HG03432 (cell line): ENCODE measurements at regions not wholly inside any gene's neighbourhood (a gene's known extent, or its start where the extent isn't known, plus 50 kb on each side); places are given as distances from the start of the nearest gene placed in this dataset.

Experiments used
- ATAC-seq: cut with Tn5 transposase; IDR thresholded peaks from one replicate; pipeline ENCODE4 v1.9.1; 2021; ENCODE audit warnings: mild to moderate bottlenecking, moderate library complexity; ENCODE audit not compliant: unreplicated experiment

DNA sequence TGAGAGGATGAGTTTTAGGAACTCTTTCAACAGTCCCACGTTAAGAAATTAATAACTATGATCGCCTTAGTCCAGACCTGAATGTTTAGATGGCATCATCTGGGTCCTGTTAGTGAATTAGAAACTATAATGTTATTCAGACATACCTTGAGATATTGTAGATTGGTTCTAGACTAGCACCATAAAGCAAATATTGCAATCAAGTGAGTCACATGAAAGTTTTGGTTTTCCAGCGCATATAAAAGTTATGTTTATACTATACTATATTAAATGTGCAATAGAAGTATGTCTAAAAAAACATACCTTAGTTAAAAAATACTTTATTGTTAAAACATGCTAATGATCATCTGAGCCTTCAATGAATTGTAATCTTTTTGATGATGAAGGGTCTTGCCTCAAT, 106.6 kb upstream of the ATP2B1 start:
- no peak for ATAC-seq

DNA sequence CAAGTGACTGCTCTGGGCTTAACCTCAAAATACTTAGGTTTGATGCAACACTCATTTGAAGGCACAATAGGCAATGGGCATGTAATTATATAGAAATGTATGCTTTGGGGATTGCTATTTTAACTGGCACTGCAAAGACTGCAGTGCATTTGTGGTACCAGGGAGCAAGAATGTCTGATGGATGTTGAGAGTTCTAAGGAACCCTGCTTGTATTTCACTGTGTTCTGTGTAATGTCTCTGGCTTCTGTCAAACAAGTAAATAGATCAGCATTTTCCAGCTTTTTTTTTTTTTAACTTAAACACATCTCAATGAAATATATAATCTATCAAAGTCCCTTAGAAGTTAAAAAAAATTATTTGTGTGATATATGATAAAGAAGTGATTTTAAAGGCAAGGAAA, 94.8 kb upstream of the ATP2B1 start:
- ATAC-seq = no peak

DNA sequence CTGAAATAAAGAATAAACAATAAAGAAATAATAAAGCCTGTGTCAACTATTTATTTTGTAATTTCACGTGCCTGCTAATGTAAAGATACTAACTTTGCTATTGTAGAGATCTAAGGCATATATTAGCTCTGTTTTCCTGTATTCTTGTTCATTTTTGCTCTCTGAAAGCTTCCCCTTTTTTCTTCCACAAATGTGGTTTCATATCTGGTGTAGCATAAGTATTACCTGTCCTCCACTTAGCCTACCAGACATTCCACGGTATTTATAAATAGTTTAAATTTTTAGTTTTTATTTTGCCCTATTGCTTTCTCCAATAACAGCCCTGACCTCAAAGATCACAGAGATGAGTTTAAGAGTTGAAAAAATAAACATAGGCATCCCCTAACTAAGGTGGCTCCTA, 92.6 kb upstream of the ATP2B1 start:
- no peak for ATAC-seq

DNA sequence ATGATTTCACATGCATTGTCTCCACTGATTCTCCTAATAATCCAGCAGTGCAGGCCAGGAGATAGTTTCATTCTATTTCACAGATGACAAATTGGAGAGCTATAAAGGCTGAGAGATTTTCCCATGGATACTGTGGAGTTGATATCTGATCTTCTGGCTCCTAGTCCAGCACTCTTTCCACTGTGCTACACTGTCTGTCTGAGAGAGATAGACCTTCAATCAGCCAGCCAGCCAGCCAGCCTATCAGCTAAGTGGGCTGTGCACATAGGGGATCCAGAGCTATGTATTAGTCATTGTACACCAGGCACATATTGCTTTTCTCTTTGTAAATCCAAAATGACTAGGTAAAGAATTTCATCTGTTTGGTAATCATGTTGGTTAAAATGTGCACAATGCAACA, 91.8 kb upstream of the ATP2B1 start:
- ATAC-seq = no peak

DNA sequence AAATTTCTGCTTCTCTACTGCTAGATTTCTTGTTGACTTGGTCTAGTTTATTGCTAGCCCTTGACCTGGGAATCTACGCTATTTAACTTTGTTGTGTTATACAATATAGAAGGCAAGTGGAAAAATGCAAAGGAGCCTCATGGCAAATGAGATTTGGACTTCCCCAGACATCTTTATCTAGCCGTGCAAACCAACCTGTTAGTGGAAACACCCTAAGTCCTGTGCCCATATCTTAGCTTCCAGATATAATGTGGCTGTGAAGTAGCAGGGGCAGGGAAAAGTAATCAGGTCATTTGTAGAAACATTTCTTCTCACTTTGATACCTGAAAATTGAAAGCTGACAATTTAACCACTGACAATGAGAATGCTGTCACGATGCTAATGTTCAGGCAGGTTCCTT, 90.7 kb upstream of the ATP2B1 start:
- ATAC-seq = no peak

DNA sequence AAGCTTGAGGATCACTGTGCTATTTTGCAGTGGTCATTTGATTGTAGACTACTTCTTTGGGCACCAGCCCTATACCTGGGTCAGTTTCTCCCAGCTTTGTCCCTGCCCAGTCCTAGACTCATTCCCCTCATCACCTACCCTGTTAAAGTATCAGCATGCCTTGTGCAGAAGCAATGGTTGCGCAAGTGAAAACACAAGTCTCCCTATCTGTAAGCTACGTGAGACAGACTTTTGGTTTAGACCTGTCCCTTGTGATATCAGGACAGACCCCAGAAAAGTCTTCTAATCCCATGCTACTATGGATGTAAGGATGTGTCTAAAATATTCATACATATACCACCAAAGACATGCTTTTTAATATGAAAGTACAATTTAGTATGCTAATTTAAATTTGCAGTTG, 88.8 kb upstream of the ATP2B1 start:
- ATAC-seq = no peak

DNA sequence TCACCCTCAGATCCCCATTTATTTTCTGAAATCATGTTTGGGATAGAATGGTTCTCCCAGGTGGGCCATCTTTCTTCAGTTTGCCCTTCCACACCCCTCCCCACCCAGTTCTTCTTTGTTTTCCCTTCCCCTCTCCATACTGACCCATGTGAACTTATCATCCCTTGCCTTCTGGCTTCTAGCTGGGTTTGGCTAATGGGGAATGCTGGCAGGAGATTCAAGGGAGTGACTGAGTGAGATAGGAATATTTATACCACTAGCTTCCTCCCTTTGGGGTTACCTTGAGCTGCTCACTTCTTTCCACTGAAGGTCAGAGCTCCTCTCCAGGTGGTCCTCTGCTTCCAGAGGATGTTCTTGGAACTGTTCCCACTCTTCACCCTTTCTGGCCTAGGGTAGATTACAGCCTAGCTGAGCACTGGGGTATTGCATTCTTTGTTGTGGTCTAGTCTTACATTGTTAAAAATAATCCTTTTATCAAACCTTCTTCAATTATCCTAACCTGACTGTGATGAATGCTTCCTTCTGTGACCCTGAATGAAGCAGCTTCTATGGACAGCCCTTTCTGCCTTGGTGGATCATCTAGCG, 88.3 kb upstream of the ATP2B1 start:
- ATAC-seq = no peak

DNA sequence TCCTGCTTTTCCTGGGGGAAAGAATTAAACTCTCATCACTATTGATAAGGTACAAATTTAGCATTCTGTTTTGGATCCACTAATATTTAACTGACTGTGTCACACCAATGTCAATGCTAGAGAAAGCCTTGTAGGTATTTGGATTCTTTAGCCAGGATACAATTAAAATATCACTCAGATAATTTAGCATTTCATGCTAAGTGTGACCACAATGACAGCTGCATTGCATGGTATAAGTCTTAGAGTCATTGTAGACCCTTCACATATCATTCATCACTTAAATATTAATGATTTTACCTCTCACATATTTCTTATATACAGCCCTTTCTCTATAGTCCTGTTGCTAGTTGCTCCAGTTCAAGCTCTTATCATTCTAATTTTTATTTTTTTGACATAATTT, 85.3 kb upstream of the ATP2B1 start:
- no peak for ATAC-seq

DNA sequence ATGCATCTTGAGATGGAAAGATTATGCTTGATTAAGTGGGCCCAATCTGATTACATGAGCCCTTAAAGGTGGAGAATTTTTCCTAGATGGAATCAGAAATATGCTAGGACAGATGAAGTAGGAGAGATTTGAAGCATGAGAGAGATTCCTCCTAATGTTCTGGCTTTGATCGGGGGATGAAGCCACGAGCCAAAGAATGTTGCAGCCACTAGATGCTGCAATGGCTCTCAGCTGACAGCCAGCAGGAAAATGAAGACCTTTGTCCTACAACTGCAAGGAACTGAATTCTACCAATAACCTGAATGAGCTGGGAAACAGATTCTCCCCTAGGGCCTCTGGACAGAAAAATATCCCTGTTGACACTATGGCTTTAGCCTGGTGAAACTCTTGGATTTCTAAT, 82.6 kb upstream of the ATP2B1 start:
- ATAC-seq = no peak

DNA sequence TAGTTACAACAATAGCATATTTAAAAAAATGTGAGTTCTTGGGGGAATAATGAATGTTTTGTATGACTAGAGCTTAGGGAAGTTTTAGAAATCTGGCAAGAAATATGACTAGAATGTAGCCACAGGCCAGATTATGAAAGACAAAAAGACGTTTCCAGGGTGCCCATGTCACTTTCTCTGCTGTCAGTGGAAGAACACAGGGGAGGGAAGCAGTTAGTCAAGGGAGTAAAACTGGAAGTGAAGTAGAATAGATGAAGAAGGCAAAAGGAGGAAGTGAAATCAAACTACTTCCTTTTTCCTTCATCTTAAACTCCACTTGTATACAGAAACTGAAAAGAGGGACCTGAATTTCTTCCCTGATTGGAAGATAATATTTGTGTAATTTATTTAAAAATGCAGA, 81.2 kb upstream of the ATP2B1 start:
- peak; percentile 89 for ATAC-seq

DNA sequence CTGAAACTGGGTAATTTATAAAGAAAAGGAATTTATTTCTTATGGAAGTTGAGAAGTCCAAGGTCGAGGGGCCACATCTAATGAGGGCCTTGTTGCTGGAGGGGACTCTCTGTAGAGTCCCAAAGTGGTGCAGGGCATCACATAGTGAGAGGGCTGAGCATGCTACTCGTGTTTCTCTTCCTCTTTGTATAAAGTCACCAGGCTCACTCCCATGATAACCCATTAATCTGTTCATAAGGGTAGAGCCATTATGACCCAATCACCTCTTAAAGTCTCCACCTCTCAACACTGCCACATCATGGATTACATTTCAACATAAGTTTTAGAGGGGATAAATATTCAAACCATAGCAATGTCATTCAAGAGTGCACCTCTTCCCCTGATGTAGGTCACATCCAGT, 79.1 kb upstream of the ATP2B1 start:
- ATAC-seq = no peak

DNA sequence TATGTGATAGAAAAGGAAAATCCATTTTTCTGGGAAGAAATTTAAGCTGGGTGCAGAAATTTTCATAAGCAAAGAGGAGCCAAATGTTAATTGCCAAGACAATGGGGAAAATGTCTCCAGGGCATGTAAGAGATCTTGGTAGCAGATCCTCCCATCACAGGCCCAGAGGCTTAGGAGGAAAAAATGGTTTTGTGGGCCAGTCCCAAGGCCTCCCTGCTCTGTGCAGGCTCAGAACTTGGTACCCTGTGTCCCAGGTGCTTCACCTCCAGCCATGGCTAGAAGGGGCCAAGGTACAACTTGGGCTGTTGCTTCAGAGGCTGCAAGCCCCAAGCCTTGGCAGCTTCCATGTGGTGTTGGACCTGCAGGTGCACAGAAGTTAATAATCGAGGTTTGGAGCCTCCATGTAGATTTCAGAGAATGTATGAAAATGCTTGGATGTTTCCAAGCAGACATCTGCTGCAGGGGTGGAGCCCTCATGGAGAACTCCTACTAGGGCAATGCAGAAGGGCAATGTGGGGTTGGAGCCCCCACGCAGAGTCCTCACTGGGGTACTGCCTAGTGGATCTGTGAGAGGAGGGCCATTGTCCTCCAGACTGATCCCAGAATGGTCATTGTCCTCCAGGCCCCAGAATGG, 77.7 kb upstream of the ATP2B1 start:
- ATAC-seq = no peak

DNA sequence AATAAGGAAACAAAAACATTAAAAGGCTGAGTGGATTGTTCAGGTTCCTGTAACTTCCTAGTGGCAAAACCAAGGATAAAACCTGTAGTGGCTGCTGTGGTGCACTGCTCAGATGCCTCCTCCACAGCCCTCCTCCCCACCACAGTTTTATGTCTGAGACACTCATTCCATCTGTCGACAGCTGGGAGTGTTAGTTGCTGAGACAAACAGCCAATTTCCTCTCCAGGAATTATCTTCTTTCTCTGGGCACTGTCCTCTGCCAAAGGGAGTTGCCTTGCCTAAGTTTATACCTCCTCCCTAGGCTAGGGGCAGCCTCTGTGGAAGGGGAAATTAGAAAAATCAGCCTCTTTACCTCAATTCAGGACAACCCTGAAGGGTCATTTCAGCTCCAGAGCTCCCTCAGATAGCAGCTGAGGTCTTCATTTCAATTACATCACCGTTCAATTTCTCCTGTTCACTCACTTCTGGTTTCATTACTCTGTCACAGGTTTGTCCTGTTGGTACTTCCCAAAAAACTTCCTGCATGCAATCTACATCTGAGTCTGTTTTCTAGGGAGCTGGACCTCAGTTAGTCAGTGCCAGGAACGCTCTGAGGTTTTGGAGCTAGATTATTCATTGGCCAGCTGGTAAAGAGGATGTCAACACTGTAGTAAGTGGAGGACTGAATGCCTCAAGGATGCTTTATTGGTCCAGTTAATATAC, 74.9 kb upstream of the ATP2B1 start:
- ATAC-seq = no peak

DNA sequence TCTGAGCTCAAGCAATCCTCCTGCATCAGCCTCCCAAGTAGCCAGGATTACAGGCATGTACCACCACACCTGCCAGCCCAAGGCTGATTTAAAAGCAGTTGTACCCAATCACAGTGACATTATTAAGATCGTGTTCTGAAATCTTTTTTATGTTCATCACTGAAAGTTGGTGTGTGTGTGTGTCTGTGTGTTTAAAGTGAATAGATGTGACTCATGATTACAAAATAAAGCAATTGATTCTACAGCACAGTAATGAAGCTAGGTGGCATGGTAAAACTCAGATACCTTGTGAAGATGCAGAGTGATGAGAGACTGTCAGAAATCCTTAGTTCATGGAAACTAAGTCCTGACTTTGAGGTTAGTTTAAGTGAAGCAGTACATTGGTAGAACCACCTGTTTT, 74.2 kb upstream of the ATP2B1 start:
- ATAC-seq = no peak

DNA sequence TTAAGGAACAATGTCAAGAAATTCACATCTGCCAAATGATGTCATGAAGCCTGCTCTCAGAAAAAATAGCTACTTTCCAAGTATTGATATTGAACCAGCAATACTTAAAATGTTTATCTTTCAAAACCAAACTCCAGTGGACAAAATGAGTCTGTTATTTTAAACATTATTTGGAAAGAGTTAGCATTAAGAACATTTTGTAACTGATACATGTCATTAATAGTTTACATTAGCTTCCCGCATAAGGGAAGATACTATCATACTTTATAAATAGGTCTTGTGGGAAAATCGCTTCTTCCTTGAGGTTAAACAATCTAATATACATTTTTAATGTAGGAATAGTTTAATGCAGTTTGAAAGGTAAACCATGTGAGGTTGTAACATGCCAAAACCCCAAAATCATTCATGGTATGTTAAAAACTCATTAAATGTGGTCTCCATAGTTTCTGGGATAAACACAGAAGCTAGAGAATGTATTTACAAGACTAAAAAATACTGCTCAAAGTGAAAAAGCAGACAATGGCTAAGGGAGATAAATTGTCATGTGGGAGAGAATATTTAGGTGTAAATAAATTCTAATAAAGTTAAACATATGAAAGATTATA, 73.4 kb upstream of the ATP2B1 start:
- ATAC-seq = no peak

DNA sequence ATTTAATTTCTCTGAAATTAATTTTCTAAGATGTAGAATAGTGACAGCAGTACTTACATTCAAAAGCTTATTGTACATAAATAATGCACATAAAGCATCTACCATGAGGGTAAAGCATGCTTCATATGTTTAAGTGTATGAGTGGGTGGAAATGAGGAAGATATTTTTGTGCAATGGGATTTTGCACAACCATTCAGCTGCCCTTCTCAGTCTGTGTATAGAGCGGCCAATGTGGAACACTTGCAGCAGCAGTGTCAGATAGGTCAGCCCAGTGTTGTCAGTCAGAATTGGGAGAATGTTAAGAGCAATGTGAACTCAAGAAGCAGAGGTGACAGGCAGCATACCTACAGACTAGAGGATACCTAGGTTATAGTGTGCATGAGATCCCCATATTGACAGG, 72.5 kb upstream of the ATP2B1 start:
- no peak for ATAC-seq

DNA sequence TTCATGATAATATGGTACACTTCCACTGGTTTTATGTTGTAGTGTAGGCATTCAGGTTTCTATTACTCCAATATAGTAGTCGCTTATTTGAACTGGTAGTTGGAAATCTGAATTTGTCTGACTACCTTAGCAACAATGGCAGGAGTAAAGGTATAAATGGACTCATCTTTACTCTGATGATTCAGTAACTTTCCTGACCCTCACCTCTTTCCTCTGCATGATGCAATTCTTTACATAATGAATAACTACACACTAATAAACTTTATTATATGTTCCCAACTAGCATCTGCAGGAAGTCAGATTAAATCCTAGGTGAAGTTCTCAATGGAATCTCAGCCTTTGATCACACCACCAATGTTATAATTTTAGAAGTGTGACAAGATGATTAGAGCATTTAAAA, 70.5 kb upstream of the ATP2B1 start:
- no peak for ATAC-seq

DNA sequence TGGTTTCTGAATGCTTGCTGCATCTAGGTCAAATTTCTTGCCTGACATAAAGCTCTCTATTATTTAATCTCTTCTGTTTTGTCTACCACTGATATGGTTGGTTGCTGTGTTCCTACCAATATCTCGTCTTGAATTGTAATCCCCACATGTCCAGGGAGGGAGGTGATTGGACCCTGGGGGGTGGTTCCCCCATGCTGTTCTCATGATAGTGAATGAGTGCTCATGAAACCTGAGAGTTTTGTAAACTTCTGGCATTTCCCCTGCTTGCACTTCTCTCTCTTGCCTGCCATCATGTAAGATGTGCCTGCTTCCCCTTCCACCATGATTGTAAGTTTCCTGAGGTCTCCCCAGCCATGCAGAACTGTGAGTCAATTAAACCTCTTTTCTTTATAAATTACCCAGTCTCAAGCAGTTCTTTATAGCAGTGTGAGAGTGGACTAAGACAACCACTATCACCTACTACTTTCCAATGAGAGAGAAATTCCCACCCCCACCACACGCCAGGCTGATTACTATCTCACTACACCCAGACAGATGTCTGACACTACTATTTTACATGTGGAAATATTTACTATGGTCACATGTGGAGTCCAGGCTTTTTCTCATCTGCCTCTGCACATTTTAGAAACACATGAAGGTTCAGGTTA, 69.2 kb upstream of the ATP2B1 start:
- ATAC-seq = no peak

DNA sequence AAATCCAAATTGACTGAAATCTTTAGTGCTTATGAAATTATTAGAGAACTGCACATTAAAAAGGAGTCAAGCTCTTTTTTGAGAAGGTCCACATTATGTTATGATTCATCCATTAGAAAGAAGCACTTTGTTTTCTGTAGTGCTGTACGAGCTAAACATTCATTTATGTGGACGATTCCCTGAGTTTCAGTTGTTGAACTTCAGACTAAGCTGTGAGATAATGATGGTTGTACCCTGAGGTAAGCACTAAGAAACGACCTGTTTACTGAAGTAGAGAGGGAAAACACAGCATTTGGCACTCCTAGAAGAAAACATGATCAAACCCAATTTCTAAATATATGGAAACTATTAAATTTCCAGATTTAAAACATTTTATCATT, 67.3 kb upstream of the ATP2B1 start:
- ATAC-seq = no peak

DNA sequence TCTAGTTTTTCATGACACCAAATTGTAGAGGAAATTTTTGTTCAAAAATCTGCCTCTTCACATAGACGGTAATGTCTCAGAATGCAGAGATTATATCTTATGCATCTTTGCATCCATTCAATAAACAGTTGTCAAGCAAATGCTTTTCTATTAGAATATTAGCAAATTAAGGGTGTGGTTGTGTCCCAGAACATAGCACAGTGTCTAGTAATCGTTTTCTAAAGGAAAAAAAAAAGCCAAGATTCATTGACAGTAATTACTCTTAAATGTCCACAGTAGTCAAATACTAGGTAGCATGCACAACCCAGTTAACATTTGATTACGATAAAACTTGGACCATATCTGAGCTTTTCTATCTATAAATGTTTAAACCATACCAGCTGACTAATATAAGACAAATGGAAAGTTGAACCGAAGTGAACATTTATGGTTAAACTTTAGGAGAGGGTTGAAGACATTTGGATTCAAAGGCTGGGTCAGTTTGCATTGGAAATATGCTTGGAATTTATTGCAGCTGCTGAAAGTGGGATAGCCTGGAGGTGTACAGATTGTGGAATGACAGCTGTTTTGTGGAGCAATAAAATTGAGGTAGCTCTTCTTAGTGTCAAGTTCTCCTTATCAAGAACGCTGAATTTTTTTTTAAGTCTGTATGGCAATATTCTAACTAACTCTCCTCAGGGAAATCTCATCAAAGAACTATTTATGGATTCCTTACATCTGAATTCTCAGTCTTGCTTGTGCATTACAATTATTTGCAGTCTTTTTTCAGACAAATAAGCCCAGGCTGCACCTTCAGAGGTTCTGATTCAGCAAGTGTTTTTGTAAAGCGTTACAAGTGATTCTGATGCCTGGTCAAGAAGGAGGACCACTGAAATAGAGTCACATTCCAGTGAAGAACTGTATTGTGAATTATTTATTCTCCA, 66.7 kb upstream of the ATP2B1 start:
- ATAC-seq = no peak

DNA sequence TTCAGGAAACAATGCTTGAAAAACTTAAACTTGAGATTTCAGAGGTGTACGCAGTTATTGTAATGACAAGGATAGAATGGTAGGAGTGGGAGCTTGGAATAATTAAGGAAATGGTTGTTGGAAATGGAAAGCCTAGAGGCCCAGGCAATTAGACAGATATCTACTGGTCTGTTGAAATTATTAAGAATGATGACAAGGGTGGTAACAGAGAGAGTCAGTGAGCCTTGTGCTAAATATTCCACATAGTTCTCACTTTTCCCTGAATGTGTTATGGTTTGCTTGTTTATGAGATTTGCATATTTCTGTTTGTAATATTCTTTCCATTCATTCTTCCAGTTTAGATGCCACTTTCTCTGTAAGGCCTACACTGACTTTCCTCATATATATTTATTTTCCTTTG, 66.0 kb upstream of the ATP2B1 start:
- ATAC-seq = no peak
